H1 (cell line): ENCODE measurements at regions not wholly inside any gene's neighbourhood (a gene's known extent, or its start where the extent isn't known, plus 50 kb on each side); places are given as distances from the start of the nearest gene placed in this dataset.

Experiments used
- CTCF ChIA-PET: fragments of 300-600 bp; sonication (Branson Sonifier 250); formaldehyde crosslinking; loops from one replicate; lab custom pipeline; 2021; ENCODE audit not compliant: partially characterized antibody; lab: Charles Lee
- POLR2A ChIA-PET: fragments of 300-600 bp; sonication (Branson Sonifier 250); formaldehyde crosslinking; loops from one replicate; lab custom pipeline; 2021; ENCODE audit warnings: inconsistent platforms; ENCODE audit not compliant: partially characterized antibody; lab: Charles Lee
- DNase-seq, 2 experiments: peaks; one replicate each; pipeline versions ENCODE4 v3.0.0 to v3.0.0-alpha.2; 2010 to 2022; ENCODE audit warnings: low spot score in 2 of 2, low read depth in 1 of 2, mixed read lengths in 1 of 2
- FAIRE-seq: peaks from 2 replicates; lab custom pipeline; 2011; peaks lifted over from hg19 to GRCh38; lab: Jason Lieb, UNC
- H2AFZ ChIP-seq: 2 replicates; pipeline ENCODE4 v1.8.1; 2012; ENCODE audit warnings: low read length, inconsistent platforms
- H2AK5ac ChIP-seq: 2 replicates; pipeline ENCODE4 v1.6.1; 2013; ENCODE audit warnings: low read depth, low read length
- H2BK120ac ChIP-seq: replicated peaks from 2 replicates; pipeline ENCODE3; 2013; ENCODE audit warnings: low read depth, low read length, inconsistent platforms
- H2BK12ac ChIP-seq: 2 replicates; pipeline ENCODE4 v1.6.1; 2013; ENCODE audit warnings: low read depth, low read length
- H2BK15ac ChIP-seq: 2 replicates; pipeline ENCODE4 v1.6.1; 2013; ENCODE audit warnings: low read length
- H2BK20ac ChIP-seq: 2 replicates; pipeline ENCODE4 v1.6.1; 2013; ENCODE audit warnings: low read length
- H2BK5ac ChIP-seq: 2 replicates; pipeline ENCODE4 v1.6.1; 2013; ENCODE audit warnings: low read depth, low read length
- H3K14ac ChIP-seq: 2 replicates; pipeline ENCODE4 v1.6.1; 2013; ENCODE audit warnings: inconsistent platforms; ENCODE audit not compliant: insufficient read length
- H3K18ac ChIP-seq: 2 replicates; pipeline ENCODE4 v1.6.1; 2013; ENCODE audit warnings: low read length; ENCODE audit errors: extremely low read depth
- H3K23ac ChIP-seq: 2 replicates; pipeline ENCODE4 v1.6.1; 2013; ENCODE audit warnings: inconsistent platforms; ENCODE audit not compliant: insufficient read length
- H3K23me2 ChIP-seq: 2 replicates; pipeline ENCODE4 v1.6.1; 2013; ENCODE audit warnings: low read depth, low read length
- H3K27ac ChIP-seq: 2 replicates; pipeline ENCODE4 v1.6.1; 2011; ENCODE audit warnings: low read depth, low read length, inconsistent platforms
- H3K27me3 ChIP-seq, 4 experiments: replicated peaks in 1 of 4; 1 replicate in 1 of 4; 2 replicates in 3 of 4; pipeline versions ENCODE4 v1.6.1 to v1.8.1; 2011 to 2013; ENCODE audit warnings: low read length in 3 of 4, mild to moderate bottlenecking in 3 of 4, inconsistent platforms in 2 of 4, mixed read lengths in 2 of 4, moderate library complexity in 1 of 4; ENCODE audit not compliant: control insufficient read depth in 3 of 4, insufficient read depth in 3 of 4; ENCODE audit errors: extremely low read depth in 1 of 4
- H3K36me3 ChIP-seq, 4 experiments: 2 replicates each; pipeline versions ENCODE4 v1.6.1 to v1.8.1; 2011 to 2013; ENCODE audit warnings: mild to moderate bottlenecking in 4 of 4, low read length in 3 of 4, moderate library complexity in 2 of 4, control low read depth in 1 of 4, inconsistent platforms in 1 of 4; ENCODE audit not compliant: insufficient read depth in 4 of 4, control insufficient read depth in 2 of 4
- H3K4ac ChIP-seq: replicated peaks from 2 replicates; pipeline ENCODE3; 2013; ENCODE audit warnings: low read length, low read depth, mixed read lengths, inconsistent platforms; ENCODE audit not compliant: insufficient read length
- H3K4me1 ChIP-seq, 4 experiments: replicated peaks in 1 of 4; 1 replicate in 1 of 4; 2 replicates in 3 of 4; pipeline versions ENCODE4 v1.6.1 to v1.8.1; 2011 to 2013; ENCODE audit warnings: low read length in 3 of 4, inconsistent platforms in 2 of 4, mixed read lengths in 1 of 4; ENCODE audit not compliant: insufficient read depth in 4 of 4, control insufficient read depth in 3 of 4
- H3K4me2 ChIP-seq, 2 experiments: 2 replicates each; pipeline versions ENCODE4 v1.6.1 to v1.8.1; 2011 to 2013; ENCODE audit warnings: low read depth in 2 of 2, low read length in 2 of 2, control low read depth in 1 of 2, inconsistent platforms in 1 of 2, mild to moderate bottlenecking in 1 of 2; ENCODE audit not compliant: insufficient read depth in 1 of 2
- H3K4me3 ChIP-seq, 4 experiments: fragments of 200-600, 300-600 bp in 1 of 4; sonication (generic), shearing (Covaris generic), sonication (Bioruptor Twin) in 1 of 4; 2 replicates each; pipeline versions ENCODE4 v1.5.1 to v1.8.1; 2011 to 2016; ENCODE audit warnings: low read length in 4 of 4, low read depth in 3 of 4, control low read depth in 2 of 4, inconsistent platforms in 2 of 4, mild to moderate bottlenecking in 2 of 4, mixed read lengths in 1 of 4, moderate library complexity in 1 of 4; ENCODE audit not compliant: insufficient read depth in 2 of 4; ENCODE audit errors: extremely low read depth in 1 of 4
- H3K56ac ChIP-seq: replicated peaks from 2 replicates; pipeline ENCODE3; 2013; ENCODE audit warnings: low read depth, mild to moderate bottlenecking, mixed read lengths, low read length, inconsistent platforms; ENCODE audit not compliant: insufficient read length
- H3K79me1 ChIP-seq: 2 replicates; pipeline ENCODE4 v1.6.1; 2013; ENCODE audit warnings: low read depth, low read length, control low read depth
- H3K79me2 ChIP-seq, 2 experiments: 2 replicates each; pipeline versions ENCODE4 v1.6.1 to v1.8.1; 2012 to 2013; ENCODE audit warnings: low read length in 2 of 2, mild to moderate bottlenecking in 2 of 2, inconsistent platforms in 1 of 2; ENCODE audit not compliant: insufficient read depth in 2 of 2, control insufficient read depth in 1 of 2
- H3K9ac ChIP-seq, 4 experiments: replicated peaks in 1 of 4; 1 replicate in 1 of 4; 2 replicates in 3 of 4; pipeline versions ENCODE4 v1.6.1 to v1.8.1; 2011 to 2013; ENCODE audit warnings: low read depth in 3 of 4, low read length in 3 of 4, control low read depth in 2 of 4, mild to moderate bottlenecking in 2 of 4, moderate library complexity in 2 of 4, inconsistent platforms in 1 of 4; ENCODE audit errors: extremely low read depth in 1 of 4
- H3K9me3 ChIP-seq, 2 experiments: 2 replicates each; pipeline versions ENCODE4 v1.6.1 to v1.8.1; 2012 to 2013; ENCODE audit warnings: mild to moderate bottlenecking in 2 of 2, moderate library complexity in 2 of 2, control low read depth in 1 of 2, inconsistent platforms in 1 of 2, low read depth in 1 of 2, low read length in 1 of 2, mixed read lengths in 1 of 2; ENCODE audit not compliant: insufficient read depth in 2 of 2
- H4K20me1 ChIP-seq, 2 experiments: replicated peaks in 1 of 2; 2 replicates each; pipeline versions ENCODE3 to v1.8.1; 2011 to 2013; ENCODE audit warnings: inconsistent platforms in 2 of 2, low read length in 2 of 2, mild to moderate bottlenecking in 1 of 2; ENCODE audit not compliant: insufficient read depth in 2 of 2, control insufficient read depth in 1 of 2
- H4K5ac ChIP-seq: 2 replicates; pipeline ENCODE4 v1.6.1; 2013; ENCODE audit warnings: low read length, low read depth, mixed read lengths, inconsistent platforms; ENCODE audit not compliant: insufficient read length
- H4K8ac ChIP-seq: 2 replicates; pipeline ENCODE4 v1.8.0; 2013; ENCODE audit warnings: mild to moderate bottlenecking, moderate library complexity, low read length, inconsistent platforms; ENCODE audit not compliant: insufficient read depth; ENCODE audit errors: extremely low read depth
- H4K91ac ChIP-seq: replicated peaks from 2 replicates; pipeline ENCODE3; 2013; ENCODE audit warnings: low read length, mixed read lengths, inconsistent platforms; ENCODE audit not compliant: insufficient read length
- ASH2L ChIP-seq: fragments of 200-600, 300-600 bp; sonication (generic); IDR thresholded peaks from one replicate; pipeline ENCODE4 v1.7.1; 2017; ENCODE audit warnings: low read length
- BRCA1 ChIP-seq: IDR thresholded peaks from 2 replicates; pipeline ENCODE4 v1.6.1; 2012; ENCODE audit warnings: low read depth, low read length, improper control_type of control experiment
- CBX8 ChIP-seq: fragments of 300-800, 300-1000 bp; sonication (generic); IDR thresholded peaks from 2 replicates; pipeline ENCODE4 v1.7.1; 2016; ENCODE audit warnings: low read depth, low read length, borderline replicate concordance
- CHD1 ChIP-seq: IDR thresholded peaks from 2 replicates; pipeline ENCODE4 v1.6.1; 2012; ENCODE audit warnings: low read depth, low read length, improper control_type of control experiment
- CHD2 ChIP-seq: IDR thresholded peaks from 2 replicates; pipeline ENCODE4 v1.6.1; 2012; ENCODE audit warnings: low read length, improper control_type of control experiment
- EZH2 ChIP-seq: fragments of 200-600 bp; sonication (generic); IDR thresholded peaks from 2 replicates; pipeline ENCODE4 v1.7.1; 2012; ENCODE audit warnings: low read depth, mild to moderate bottlenecking, moderate library complexity, low read length, inconsistent platforms; ENCODE audit not compliant: severe bottlenecking
- JUND ChIP-seq: IDR thresholded peaks from 2 replicates; pipeline ENCODE4 v1.6.1; 2011; ENCODE audit warnings: mild to moderate bottlenecking, improper control_type of control experiment, low read length
- KDM1A ChIP-seq: fragments of 200-600, 300-600 bp; sonication (generic); IDR thresholded peaks from 2 replicates; pipeline ENCODE4 v1.7.1; 2016; ENCODE audit warnings: mild to moderate bottlenecking, low read length, borderline replicate concordance
- RAD21 ChIP-seq, 2 experiments: IDR thresholded peaks in 1 of 2; conservative IDR thresholded peaks in 1 of 2; 2 replicates each; pipeline ENCODE4 v1.6.1; 2011; ENCODE audit warnings: low read depth in 2 of 2, low read length in 2 of 2, improper control_type of control experiment in 1 of 2, inconsistent platforms in 1 of 2, mild to moderate bottlenecking in 1 of 2, moderate library complexity in 1 of 2
- RNF2 ChIP-seq: fragments of 200-900, 300-1000 bp; sonication (generic); IDR thresholded peaks from 2 replicates; pipeline ENCODE4 v1.7.1; 2016; ENCODE audit warnings: borderline replicate concordance, low read depth, mild to moderate bottlenecking, antibody characterized with exemption, low read length; ENCODE audit not compliant: poor library complexity, severe bottlenecking; ENCODE audit errors: missing control alignments
- RXRA ChIP-seq: IDR thresholded peaks from 2 replicates; pipeline ENCODE4 v1.6.1; 2011; ENCODE audit warnings: low read depth, mild to moderate bottlenecking, low read length, moderate library complexity; ENCODE audit not compliant: insufficient read depth
- SIN3A ChIP-seq, 2 experiments: IDR thresholded peaks in 1 of 2; conservative IDR thresholded peaks in 1 of 2; 2 replicates each; pipeline ENCODE4 v1.6.1; 2011 to 2012; ENCODE audit warnings: low read length in 2 of 2, improper control_type of control experiment in 1 of 2, low read depth in 1 of 2, mild to moderate bottlenecking in 1 of 2
- SIRT6 ChIP-seq: IDR thresholded peaks from one replicate; pipeline ENCODE4 v1.7.1; 2012; ENCODE audit warnings: low read length, inconsistent platforms
- ZNF274 ChIP-seq: IDR thresholded peaks from 2 replicates; pipeline ENCODE4 v1.7.0; 2012; ENCODE audit warnings: low read length, borderline replicate concordance; ENCODE audit errors: extremely low read depth
- WGBS, 2 experiments: shearing (Covaris generic) in 1 of 2; methylation state at CpG; one replicate each; pipeline versions ENCODE4 v1.1.6 to v1.1.7; 2013 to 2015; ENCODE audit warnings: low lambda C conversion rate in 2 of 2, mixed read lengths in 2 of 2, inconsistent platforms in 1 of 2, low coverage in 1 of 2, missing lambda C conversion rate in 1 of 2; ENCODE audit not compliant: insufficient replicate concordance in 2 of 2, insufficient coverage in 1 of 2, insufficient read length in 1 of 2; ENCODE audit errors: extremely low coverage in 1 of 2, missing lambda C conversion rate in 1 of 2; 5-methylcytosine and 5-hydroxymethylcytosine counted together

GRCh38 chr6:9982215-9982614 lies 432.7 kb downstream of the TFAP2A start:
- no peak for DNase-seq
- Histone ChIP-seq H2AK5ac (no peak overlapping the region), H2AFZ (peak overlapping the region; percentile 76), H4K8ac (no peak overlapping the region), H3K4me3 (no peak overlapping the region), H3K23ac (no peak overlapping the region), H4K91ac (no peak overlapping the region), H3K56ac (no peak overlapping the region), H2BK20ac (no peak overlapping the region), H3K14ac (no peak overlapping the region), H3K79me1 (no peaks in the 10 kb centered on the region), H2BK120ac (no peak overlapping the region), H2BK12ac (no peak overlapping the region), H2BK5ac (no peak overlapping the region), H3K4me2 (no peak overlapping the region), H3K27ac (no peak overlapping the region), H3K36me3 (no peaks in the 10 kb centered on the region), H3K9ac (no peak overlapping the region), H3K79me2 (no peaks in the 10 kb centered on the region), H2BK15ac (no peak overlapping the region), H3K4me1 (no peaks in the 10 kb centered on the region), H3K23me2 (no peaks in the 10 kb centered on the region; the same call in 1 of the 2 replicates), H3K4ac (no peak overlapping the region), H4K20me1 (no peaks in the 10 kb centered on the region), H3K27me3 (no peaks in the 10 kb centered on the region), H3K9me3 (no peaks in the 10 kb centered on the region; a peak in 2 of 4 replicates), H4K5ac (no peak overlapping the region), H3K18ac (no peak overlapping the region)
- ChIA-PET POLR2A (no interaction called here), CTCF (interaction anchor here (1.0 kb wide), 1 partner anchor 10 kb away, joined by 3 read pairs; no protein-coding TSS in a partner anchor)
- WGBS, 2 experiments = 84% methylated on average over 5 of the region's 5 CpGs; no CpG with 5 or more reads in 1 of the 2 experiments
- FAIRE-seq = no peak
- no peak for TF ChIP-seq BRCA1
- no peak for TF ChIP-seq JUND
- TF ChIP-seq RNF2 = no peak
- no peak for TF ChIP-seq RXRA
- TF ChIP-seq SIN3A (conservative IDR thresholded peaks at IDR 0.05 in 1 of 2, IDR thresholded peaks at IDR 0.05 in 1 of 2; ENCODE audit: low read depth in 1 of 2, low read length in 2 of 2) = no peak
- TF ChIP-seq CHD2 = no peak
- no peak for TF ChIP-seq EZH2
- TF ChIP-seq ZNF274 = no peak
- TF ChIP-seq CHD1 = no peak
- no peak for TF ChIP-seq KDM1A
- TF ChIP-seq CBX8 = no peak
- TF ChIP-seq ASH2L = no peak
- TF ChIP-seq SIRT6 = no peak
- no peak for TF ChIP-seq RAD21 (IDR thresholded peaks at IDR 0.05 in 1 of 2, conservative IDR thresholded peaks at IDR 0.05 in 1 of 2; ENCODE audit: low read depth in 2 of 2, low read length in 2 of 2)
